Adrenal gland (tissue), 5 donors: ENCODE measurements at regions not wholly inside any gene's neighbourhood (a gene's known extent, or its start where the extent isn't known, plus 50 kb on each side); places are given as distances from the start of the nearest gene placed in this dataset.

Experiments
- POLR2A ChIP-seq, 2 donors: fragments of 450-650 bp; IDR thresholded peaks; one replicate each; pipeline ENCODE4 v1.6.1; 2017; ENCODE audit warnings: antibody characterized with exemption in 2 of 2, mild to moderate bottlenecking in 2 of 2, moderate library complexity in 1 of 2
- TF ChIP-seq, protein P1 (sequence below), 6 experiments: fragments of 450-650 bp in 4 of 6; fragments of 200-600 bp in 2 of 6; sonication (generic) in 1 of 6; IDR thresholded peaks; 1 replicate in 5 of 6; 2 replicates in 1 of 6; pipeline versions ENCODE4 v1.5.1 to v1.8.0; 2016 to 2021; ENCODE audit warnings: antibody characterized with exemption in 6 of 6, mild to moderate bottlenecking in 2 of 6, moderate library complexity in 1 of 6
- donor health status: DM: no; HTN: no; CAD: no.

DNA sequence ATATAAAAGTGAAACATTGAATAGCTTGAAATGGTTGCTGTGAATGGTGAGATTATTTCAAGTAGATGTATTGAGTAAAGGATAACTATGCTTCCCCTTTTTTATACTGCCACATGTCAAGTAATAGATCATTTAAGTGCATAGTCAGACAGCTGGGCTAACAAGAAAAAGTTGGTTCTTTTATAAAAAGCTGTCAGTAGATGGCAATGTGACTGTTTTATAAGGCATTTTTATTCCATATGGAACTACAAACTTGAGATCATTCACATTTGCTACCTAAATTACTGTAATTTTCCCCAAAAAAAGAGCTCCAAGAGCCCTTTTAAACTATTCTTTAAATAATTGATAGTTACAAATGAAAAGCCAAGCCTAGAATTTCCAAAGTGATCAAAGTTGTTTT, 831.0 kb downstream of the C4orf33 start:
- TF ChIP-seq, protein P1, sequence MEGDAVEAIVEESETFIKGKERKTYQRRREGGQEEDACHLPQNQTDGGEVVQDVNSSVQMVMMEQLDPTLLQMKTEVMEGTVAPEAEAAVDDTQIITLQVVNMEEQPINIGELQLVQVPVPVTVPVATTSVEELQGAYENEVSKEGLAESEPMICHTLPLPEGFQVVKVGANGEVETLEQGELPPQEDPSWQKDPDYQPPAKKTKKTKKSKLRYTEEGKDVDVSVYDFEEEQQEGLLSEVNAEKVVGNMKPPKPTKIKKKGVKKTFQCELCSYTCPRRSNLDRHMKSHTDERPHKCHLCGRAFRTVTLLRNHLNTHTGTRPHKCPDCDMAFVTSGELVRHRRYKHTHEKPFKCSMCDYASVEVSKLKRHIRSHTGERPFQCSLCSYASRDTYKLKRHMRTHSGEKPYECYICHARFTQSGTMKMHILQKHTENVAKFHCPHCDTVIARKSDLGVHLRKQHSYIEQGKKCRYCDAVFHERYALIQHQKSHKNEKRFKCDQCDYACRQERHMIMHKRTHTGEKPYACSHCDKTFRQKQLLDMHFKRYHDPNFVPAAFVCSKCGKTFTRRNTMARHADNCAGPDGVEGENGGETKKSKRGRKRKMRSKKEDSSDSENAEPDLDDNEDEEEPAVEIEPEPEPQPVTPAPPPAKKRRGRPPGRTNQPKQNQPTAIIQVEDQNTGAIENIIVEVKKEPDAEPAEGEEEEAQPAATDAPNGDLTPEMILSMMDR (IDR thresholded peaks at IDR 0.05): no peak
- no peak for TF ChIP-seq POLR2A (IDR thresholded peaks at IDR 0.05)
